ENCODE measurements at regions not wholly inside any gene's neighbourhood (a gene's known extent, or its start where the extent isn't known, plus 50 kb on each side); places are given as distances from the start of the nearest gene placed in this dataset.

- TF ChIP-seq ATF3 (IDR thresholded peaks at IDR 0.05): no peak
- TF ChIP-seq CTCF (IDR thresholded peaks at IDR 0.05; ENCODE audit: low read depth, low read length, missing input control): no peak
- TF ChIP-seq MAX (IDR thresholded peaks at IDR 0.05): no peak
- no peak for TF ChIP-seq ZBTB33 (IDR thresholded peaks at IDR 0.05)
- no peak for TF ChIP-seq SP1 (IDR thresholded peaks at IDR 0.05)
- no peak for TF ChIP-seq YY1 (IDR thresholded peaks at IDR 0.05)
- no peak for TF ChIP-seq REST (IDR thresholded peaks at IDR 0.05)
- TF ChIP-seq TAF1 (conservative IDR thresholded peaks at IDR 0.05): no peak
- no peak for TF ChIP-seq FOXA1 (IDR thresholded peaks at IDR 0.05)
- TF ChIP-seq FOXA2 (IDR thresholded peaks at IDR 0.05): no peak
Observed at GRCh38 chr17:33560165-33560564, 267.1 kb upstream of the ASIC2 start.

Measured in liver (tissue), 3 donors.